Gastrocnemius medialis (tissue), 4 donors: ENCODE measurements at regions not wholly inside any gene's neighbourhood (a gene's known extent, or its start where the extent isn't known, plus 50 kb on each side); places are given as distances from the start of the nearest gene placed in this dataset.

Experiments
- POLR2A ChIP-seq, 2 donors: fragments of 450-650 bp; IDR thresholded peaks; one replicate each; pipeline ENCODE4 v1.6.1; 2017; ENCODE audit warnings: antibody characterized with exemption in 2 of 2, mild to moderate bottlenecking in 2 of 2, moderate library complexity in 2 of 2
- TF ChIP-seq, protein P1 (sequence below), 5 experiments: fragments of 450-650 bp in 3 of 5; fragments of 200-600 bp in 2 of 5; sonication (generic) in 2 of 5; IDR thresholded peaks in 4 of 5; conservative IDR thresholded peaks in 1 of 5; 1 replicate in 4 of 5; 2 replicates in 1 of 5; pipeline ENCODE4 v1.5.1; 2016 to 2019; ENCODE audit warnings: antibody characterized with exemption in 5 of 5, mild to moderate bottlenecking in 3 of 5, moderate library complexity in 3 of 5

- TF ChIP-seq, protein P1, sequence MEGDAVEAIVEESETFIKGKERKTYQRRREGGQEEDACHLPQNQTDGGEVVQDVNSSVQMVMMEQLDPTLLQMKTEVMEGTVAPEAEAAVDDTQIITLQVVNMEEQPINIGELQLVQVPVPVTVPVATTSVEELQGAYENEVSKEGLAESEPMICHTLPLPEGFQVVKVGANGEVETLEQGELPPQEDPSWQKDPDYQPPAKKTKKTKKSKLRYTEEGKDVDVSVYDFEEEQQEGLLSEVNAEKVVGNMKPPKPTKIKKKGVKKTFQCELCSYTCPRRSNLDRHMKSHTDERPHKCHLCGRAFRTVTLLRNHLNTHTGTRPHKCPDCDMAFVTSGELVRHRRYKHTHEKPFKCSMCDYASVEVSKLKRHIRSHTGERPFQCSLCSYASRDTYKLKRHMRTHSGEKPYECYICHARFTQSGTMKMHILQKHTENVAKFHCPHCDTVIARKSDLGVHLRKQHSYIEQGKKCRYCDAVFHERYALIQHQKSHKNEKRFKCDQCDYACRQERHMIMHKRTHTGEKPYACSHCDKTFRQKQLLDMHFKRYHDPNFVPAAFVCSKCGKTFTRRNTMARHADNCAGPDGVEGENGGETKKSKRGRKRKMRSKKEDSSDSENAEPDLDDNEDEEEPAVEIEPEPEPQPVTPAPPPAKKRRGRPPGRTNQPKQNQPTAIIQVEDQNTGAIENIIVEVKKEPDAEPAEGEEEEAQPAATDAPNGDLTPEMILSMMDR (IDR thresholded peaks at IDR 0.05 in 4 of 5, conservative IDR thresholded peaks at IDR 0.05 in 1 of 5): no peak
- no peak for TF ChIP-seq POLR2A (IDR thresholded peaks at IDR 0.05)
Measured at GRCh38 chr6:120278689-120279396, 929.3 kb upstream of the MAN1A1 start.
